ENCODE measurements at regions not wholly inside any gene's neighbourhood (a gene's known extent, or its start where the extent isn't known, plus 50 kb on each side); places are given as distances from the start of the nearest gene placed in this dataset.
"Not testable (repeated sequence)": the region's sequence is repeated elsewhere in the genome, so short reads cannot be mapped to it uniquely, and the experiment has no call there.

DNA sequence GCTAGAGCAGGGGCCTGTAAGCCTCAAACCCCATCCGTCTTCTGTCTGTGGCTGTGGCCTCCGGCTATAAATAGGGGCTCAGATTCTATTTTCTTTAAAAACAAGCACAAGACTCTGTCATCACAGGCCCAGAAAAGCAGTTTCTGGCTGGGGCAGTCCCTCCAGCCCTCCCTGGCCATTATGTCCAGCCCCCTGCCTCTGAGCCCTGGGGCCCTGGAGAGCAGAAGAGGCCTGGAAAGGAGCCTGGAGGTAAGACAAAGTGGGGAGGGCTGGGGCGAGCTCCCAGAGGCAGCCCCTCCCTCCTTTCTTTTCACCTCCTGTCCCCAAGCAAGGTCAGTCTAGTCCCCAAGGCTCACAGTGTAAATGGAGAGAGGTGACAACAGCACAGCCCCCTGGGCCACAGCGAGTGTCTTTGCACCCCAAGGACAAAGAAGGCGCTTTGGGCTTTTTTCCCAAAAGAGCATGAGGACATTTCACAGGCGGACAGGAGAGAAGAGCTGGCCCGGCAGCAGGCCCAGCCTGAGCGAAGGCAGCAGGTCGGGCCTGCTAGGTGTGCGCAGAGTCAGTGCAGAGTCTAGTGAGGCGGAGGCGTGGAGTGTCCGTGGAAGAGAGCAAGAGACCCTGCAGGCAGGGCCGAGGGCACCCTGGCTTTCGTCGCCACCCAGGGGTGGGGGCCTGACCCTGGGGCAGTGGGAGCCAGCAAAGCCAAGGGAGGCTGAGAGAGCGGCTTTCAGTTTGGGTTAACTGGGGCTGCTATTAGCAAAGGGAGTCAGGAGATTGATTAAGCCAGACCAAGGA is 188.3 kb downstream of the TBC1D2B start:
- H3K4me3 ChIP-seq (replicated peaks in 1 of 2; ENCODE audit: low read depth in 2 of 2, low read length in 2 of 2), result no peak overlapping the region
- TF ChIP-seq, protein P1, sequence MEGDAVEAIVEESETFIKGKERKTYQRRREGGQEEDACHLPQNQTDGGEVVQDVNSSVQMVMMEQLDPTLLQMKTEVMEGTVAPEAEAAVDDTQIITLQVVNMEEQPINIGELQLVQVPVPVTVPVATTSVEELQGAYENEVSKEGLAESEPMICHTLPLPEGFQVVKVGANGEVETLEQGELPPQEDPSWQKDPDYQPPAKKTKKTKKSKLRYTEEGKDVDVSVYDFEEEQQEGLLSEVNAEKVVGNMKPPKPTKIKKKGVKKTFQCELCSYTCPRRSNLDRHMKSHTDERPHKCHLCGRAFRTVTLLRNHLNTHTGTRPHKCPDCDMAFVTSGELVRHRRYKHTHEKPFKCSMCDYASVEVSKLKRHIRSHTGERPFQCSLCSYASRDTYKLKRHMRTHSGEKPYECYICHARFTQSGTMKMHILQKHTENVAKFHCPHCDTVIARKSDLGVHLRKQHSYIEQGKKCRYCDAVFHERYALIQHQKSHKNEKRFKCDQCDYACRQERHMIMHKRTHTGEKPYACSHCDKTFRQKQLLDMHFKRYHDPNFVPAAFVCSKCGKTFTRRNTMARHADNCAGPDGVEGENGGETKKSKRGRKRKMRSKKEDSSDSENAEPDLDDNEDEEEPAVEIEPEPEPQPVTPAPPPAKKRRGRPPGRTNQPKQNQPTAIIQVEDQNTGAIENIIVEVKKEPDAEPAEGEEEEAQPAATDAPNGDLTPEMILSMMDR (IDR thresholded peaks at IDR 0.05; ENCODE audit: low read depth, low read length), result no peak
- DNase-seq (ENCODE audit: low read depth in 2 of 2), result peak in 1 of 2 donors; percentile 20

GRCh38 chr15:77887563-77888429 is 189.7 kb downstream of the TBC1D2B start:
- H3K4me3 ChIP-seq (replicated peaks in 1 of 2; ENCODE audit: low read depth in 2 of 2, low read length in 2 of 2); DNase-seq (ENCODE audit: low read depth in 2 of 2): not testable (repeated sequence)

GRCh38 chr15:77886805-77887448 is 190.6 kb downstream of the TBC1D2B start:
- no peak for DNase-seq (ENCODE audit: low read depth in 2 of 2)
- no peak overlapping the region for H3K4me3 ChIP-seq (replicated peaks in 1 of 2; ENCODE audit: low read depth in 2 of 2, low read length in 2 of 2)
- TF ChIP-seq, protein P1 (IDR thresholded peaks at IDR 0.05; ENCODE audit: low read depth, low read length), result no peak

DNA sequence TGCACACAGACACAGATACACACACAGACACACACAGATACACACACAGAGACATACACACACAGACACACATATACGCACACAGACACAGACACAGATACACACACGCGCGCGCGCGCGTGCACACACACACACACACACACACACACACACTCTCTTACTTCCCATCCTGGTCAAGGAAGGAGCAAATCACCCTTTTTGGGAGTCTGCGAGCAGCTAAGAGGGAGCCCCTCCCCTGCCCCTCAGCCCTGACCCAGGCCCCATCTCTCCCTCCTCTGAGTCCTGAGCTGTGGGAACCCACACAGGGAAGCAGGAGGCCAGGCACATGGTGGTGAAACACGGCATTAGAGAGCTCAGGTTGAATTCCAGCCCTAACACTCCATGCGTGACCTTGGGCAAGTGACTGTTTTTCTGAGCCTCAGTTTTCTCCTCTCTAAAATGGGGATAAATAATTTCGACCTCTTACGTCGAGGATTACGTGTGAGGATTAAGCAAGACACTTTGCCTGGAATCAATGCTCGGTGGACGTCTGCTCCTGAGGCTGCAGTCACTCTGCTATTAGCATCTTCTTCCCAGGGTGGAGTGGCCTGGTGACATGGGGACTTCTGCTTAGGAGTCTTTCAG is 191.5 kb downstream of the TBC1D2B start:
- DNase-seq (ENCODE audit: low read depth in 2 of 2), result peak in 1 of 2 donors; percentile 10

DNA sequence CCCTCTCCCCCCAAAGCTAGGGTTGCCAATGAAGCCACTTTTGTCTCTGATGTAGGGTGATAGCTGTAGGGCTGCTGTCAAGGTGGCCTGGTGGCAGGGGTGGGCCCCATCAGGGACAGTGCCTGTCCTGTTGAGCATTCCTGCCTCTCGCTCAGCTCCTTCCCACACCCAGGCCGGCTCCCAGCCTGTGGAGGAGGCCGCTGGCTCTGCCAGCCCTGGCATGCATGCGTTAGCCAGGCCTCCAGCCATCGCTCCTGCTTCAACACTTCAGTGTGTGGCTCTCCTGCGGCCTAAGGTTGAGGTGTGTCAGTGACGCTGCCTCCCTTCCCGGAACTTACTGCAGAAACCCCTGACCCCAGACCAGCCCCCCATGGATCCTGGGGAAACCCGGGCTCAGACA is 194.5 kb downstream of the TBC1D2B start:
- DNase-seq (ENCODE audit: low read depth in 2 of 2); H3K4me3 ChIP-seq (replicated peaks in 1 of 2; ENCODE audit: low read depth in 2 of 2, low read length in 2 of 2): not testable (repeated sequence)

More for the DNA sequence above, 191.5 kb downstream of the TBC1D2B start:
- H3K4me3 ChIP-seq (replicated peaks in 1 of 2; ENCODE audit: low read depth in 2 of 2, low read length in 2 of 2), result not testable (repeated sequence)

DNA sequence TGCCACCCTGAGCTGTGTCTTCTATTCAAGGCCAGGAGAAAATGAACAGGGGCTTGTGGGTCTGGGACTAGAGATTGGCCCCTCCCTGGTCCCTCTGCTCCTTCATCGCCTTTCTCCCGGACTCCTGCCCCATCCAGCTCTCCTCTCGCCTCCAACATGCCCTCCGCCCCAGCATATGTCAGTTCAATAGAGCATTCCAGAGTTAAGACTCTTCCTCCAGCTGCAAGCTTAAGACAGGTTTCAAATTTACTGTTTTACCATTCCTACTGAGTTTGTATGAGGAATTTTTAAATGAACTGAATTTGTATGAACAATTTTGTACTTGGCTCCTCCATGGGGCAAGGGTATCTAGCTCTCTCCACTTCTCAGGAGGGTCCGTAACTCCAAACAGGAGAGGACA is 195.6 kb downstream of the TBC1D2B start:
- H3K4me3 ChIP-seq (replicated peaks in 1 of 2; ENCODE audit: low read depth in 2 of 2, low read length in 2 of 2), result no peak overlapping the region
- TF ChIP-seq, protein P1 (IDR thresholded peaks at IDR 0.05; ENCODE audit: low read depth, low read length), result no peak
- DNase-seq (ENCODE audit: low read depth in 2 of 2), result no peak

DNA sequence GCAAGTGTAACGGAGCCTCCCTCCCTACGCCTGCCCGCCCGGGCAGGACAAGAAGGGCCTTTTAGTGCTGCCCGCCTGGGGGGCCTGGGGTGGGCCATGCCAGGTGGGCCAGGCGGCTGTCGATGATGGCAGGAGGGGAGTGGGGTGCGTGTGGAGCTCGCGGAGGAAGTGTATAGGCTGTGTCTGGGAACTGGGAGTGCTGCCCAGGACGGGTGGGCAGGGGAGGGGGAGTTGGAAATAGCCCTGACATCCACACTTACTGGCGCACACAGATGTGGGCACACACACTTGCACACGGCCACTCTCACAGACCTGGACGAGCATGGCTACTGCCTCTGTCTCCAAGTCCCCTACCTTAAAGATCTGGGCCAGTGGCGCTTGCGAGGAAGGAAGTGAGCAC is 196.0 kb downstream of the TBC1D2B start:
- DNase-seq (ENCODE audit: low read depth in 2 of 2); H3K4me3 ChIP-seq (replicated peaks in 1 of 2; ENCODE audit: low read depth in 2 of 2, low read length in 2 of 2): not testable (repeated sequence)

DNA sequence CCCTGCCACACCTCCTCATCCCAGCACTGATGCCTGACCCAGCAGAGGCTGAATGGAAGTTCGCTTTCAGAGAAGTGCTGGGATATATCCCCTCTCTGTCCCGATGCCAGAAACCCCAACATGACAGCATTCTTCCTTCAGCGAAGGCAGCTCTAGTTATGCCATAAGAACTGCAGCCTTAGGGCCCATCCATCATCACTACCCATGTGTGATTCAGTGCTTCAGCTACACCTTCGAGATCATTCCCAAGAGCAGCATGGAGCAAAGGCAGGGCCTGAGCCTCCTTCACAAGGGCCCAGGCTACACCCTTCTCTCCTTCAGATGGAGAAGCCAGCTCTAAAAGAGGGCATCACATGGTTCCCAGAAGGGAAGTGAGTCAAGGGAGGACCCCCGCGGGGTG is 198.0 kb downstream of the TBC1D2B start:
- DNase-seq (ENCODE audit: low read depth in 2 of 2); H3K4me3 ChIP-seq (replicated peaks in 1 of 2; ENCODE audit: low read depth in 2 of 2, low read length in 2 of 2): not testable (repeated sequence)

All from cardiac fibroblast (primary cell).